C4-2B (cell line): ENCODE measurements at regions not wholly inside any gene's neighbourhood (a gene's known extent, or its start where the extent isn't known, plus 50 kb on each side); places are given as distances from the start of the nearest gene placed in this dataset.

Experiments
- ZFX ChIP-seq: fragments of 450-650 bp; IDR thresholded peaks from 2 replicates; pipeline ENCODE4 v1.6.1; 2017
- TF ChIP-seq, protein P1 (sequence below): fragments of 450-650 bp; conservative IDR thresholded peaks from 2 replicates; pipeline ENCODE4 v1.5.1; 2017; ENCODE audit warnings: mild to moderate bottlenecking

DNA sequence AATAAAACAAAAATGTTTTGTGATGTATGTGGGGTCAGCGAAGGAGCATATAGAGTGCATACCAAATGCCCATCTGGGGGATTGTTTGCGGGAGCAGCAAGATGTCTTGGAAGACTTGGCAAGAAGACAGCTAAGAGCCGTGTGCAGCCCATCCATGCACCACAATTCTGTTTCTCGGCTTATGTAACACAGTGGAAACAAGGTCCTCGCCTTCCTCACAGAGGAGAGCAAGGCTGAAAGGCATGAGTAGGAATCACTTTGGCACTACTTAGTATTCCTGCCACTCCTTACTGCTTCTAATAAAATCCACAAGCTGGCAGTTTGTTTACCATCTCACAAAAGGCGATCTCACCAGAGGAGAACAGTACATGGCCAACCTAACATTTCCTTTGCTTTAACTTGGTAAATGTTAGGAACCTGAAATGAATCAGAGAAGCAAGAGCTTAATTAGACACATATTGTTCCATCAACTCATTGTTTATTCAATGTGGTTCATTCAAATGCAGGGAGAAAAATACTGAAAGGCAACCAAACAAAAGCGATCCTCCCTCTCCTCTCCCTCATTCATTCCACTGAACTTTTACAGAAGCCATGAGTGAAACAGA is 648.1 kb downstream of the ACTL7B start:
- TF ChIP-seq, protein P1, sequence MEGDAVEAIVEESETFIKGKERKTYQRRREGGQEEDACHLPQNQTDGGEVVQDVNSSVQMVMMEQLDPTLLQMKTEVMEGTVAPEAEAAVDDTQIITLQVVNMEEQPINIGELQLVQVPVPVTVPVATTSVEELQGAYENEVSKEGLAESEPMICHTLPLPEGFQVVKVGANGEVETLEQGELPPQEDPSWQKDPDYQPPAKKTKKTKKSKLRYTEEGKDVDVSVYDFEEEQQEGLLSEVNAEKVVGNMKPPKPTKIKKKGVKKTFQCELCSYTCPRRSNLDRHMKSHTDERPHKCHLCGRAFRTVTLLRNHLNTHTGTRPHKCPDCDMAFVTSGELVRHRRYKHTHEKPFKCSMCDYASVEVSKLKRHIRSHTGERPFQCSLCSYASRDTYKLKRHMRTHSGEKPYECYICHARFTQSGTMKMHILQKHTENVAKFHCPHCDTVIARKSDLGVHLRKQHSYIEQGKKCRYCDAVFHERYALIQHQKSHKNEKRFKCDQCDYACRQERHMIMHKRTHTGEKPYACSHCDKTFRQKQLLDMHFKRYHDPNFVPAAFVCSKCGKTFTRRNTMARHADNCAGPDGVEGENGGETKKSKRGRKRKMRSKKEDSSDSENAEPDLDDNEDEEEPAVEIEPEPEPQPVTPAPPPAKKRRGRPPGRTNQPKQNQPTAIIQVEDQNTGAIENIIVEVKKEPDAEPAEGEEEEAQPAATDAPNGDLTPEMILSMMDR: no peak
- TF ChIP-seq ZFX: no peak
